NCI-H69 (cell line): ENCODE measurements at regions not wholly inside any gene's neighbourhood (a gene's known extent, or its start where the extent isn't known, plus 50 kb on each side); places are given as distances from the start of the nearest gene placed in this dataset.

Source experiments
- DNase-seq: peaks from one replicate; lab custom pipeline; 2025; lab: John Stamatoyannopoulos, UW

GRCh38 chr4:180116840-180117239, 2126.4 kb upstream of the TENM3 start:
- DNase-seq = peak; percentile 8

DNA sequence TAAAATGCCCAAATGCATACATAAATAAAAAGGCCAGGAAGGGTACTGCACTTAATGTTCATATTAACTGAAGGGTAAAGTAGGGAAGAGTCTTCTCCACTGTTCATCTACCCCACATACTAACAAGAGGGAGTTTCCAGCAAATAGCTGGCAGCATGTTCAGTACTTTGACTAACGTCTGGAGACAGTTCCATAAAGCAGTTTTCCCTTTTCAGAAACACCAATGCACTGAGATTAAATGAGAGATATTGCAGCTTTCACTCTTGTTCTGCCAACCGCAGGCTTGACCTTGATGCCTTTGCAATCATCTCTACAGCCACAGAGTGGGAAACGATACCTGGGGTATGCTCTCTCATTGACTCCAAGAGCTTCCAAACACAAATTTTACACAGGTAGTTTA, 2123.1 kb upstream of the TENM3 start:
- DNase-seq = peak; percentile 31

GRCh38 chr4:180134091-180134866, 2108.9 kb upstream of the TENM3 start:
- peak; percentile 80 for DNase-seq

- no peak for DNase-seq
These were observed 2101.5 kb upstream of the TENM3 start for GRCh38 chr4:180141734-180142133.

DNA sequence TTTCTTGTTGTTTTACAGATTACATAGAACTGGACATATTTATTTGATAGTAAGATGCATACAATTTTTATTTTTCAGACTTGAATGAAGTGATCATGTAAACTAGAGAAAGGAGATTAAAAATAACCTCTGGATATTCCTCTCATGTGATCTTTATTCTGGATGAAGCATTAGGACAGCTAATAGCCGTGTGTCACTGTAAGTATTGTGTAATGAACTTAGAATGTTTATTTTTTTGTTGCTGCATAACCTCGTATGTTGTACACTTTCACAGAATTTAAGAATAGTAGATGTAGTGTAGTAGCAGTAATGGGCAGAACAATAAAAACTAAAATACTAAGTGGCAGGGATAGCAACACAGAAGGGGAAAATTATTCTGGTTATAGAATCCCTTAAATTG, 2094.5 kb upstream of the TENM3 start:
- DNase-seq = no peak

GRCh38 chr4:180150818-180151217, 2092.4 kb upstream of the TENM3 start:
- peak; percentile 38 for DNase-seq

- DNase-seq = no peak
These were observed 2090.4 kb upstream of the TENM3 start for GRCh38 chr4:180152831-180153230.

- no peak for DNase-seq
These were observed 2089.6 kb upstream of the TENM3 start for GRCh38 chr4:180153587-180153986.

- no peak for DNase-seq
These were observed 2086.5 kb upstream of the TENM3 start for GRCh38 chr4:180156684-180157083.

- DNase-seq = peak; percentile 76
These were observed 2082.8 kb upstream of the TENM3 start for GRCh38 chr4:180160195-180160983.

GRCh38 chr4:180164799-180165198, 2078.4 kb upstream of the TENM3 start:
- peak; percentile 85 for DNase-seq

GRCh38 chr4:180169394-180169793, 2073.8 kb upstream of the TENM3 start:
- peak; percentile 37 for DNase-seq

GRCh38 chr4:180169966-180170365, 2073.2 kb upstream of the TENM3 start:
- DNase-seq = no peak

- no peak for DNase-seq
These were observed 2064.1 kb upstream of the TENM3 start for GRCh38 chr4:180179146-180179545.

DNA sequence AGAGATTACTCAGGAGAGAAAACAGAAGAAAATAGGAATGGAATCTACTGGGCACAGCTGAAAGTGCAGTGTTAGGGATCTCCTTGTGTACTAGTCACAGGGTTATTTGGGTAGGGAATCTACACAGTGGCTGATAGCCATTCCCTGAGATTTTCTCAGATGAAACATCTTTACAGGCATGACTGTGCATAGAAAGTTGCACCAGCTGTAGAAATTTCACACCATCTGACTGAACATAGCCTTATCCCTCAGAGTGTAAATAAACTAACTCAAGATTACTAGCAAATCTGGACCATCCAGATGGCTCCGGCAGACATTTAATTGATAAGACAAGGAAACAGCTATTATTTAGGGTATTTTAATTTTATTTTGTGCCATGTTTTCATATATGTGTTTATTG, 2053.5 kb upstream of the TENM3 start:
- no peak for DNase-seq

GRCh38 chr4:180190382-180190781, 2052.8 kb upstream of the TENM3 start:
- DNase-seq = no peak

DNA sequence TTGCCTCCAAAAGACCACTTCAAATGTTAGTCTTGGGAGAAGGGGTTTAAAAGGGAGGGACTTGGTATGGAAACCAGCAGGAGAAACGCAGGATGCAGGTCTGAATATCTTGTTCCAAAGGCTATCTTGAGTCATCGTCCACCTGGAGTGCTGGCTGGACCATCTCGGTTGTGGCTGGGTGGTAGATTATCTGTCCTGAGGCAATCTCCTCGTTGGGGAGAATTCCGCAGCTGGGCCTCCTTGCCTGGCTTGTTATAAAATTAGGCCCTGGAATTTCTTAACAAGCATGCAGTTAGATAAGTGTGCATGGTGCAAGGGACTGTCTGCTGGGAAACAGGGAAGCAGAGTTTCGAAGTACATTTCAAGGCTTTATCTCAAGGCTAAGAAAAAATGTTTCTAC, 2045.7 kb upstream of the TENM3 start:
- peak; percentile 10 for DNase-seq

DNA sequence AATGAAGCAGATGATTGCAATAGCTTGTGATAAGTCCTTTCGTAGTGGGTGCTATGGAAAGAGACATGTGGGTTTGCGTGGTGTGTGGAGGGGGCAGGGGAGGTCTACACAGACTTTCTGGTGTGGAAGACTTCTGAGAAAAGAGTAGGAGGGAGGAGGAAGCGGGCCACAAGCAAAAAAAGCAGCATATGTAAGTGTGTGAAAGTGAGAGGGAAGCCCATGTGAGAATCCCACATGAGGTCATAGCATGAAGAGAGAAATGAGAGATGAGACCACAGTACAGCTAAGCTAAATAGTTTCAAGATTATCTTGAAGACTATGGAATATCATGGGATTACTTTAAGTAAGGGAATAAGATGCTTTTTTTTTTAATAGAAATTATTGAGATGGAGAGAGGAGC, 2039.9 kb upstream of the TENM3 start:
- DNase-seq = no peak

- no peak for DNase-seq
These were observed 2037.9 kb upstream of the TENM3 start for GRCh38 chr4:180205276-180205675.

GRCh38 chr4:180207921-180208320, 2035.3 kb upstream of the TENM3 start:
- DNase-seq = peak; percentile 10

GRCh38 chr4:180217070-180217469, 2026.1 kb upstream of the TENM3 start:
- DNase-seq = no peak

DNA sequence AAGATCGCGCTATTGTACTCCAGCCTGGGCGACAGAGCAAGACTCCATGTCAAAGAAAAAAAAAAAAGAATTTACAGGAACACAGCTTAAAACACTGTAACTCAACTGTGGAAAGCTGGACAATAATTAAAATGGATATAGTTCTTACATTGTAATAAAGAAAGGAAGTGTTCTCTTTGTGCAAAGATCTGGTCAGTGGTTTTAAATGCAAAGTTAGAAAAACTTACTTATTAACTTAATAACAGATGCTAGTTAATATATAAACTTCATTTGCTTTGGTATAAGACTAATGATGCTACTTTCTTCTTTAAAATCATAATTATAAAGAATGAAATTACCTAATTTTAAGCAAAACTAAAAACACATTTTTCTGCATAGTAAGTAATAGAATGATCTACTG, 2024.1 kb upstream of the TENM3 start:
- no peak for DNase-seq

DNA sequence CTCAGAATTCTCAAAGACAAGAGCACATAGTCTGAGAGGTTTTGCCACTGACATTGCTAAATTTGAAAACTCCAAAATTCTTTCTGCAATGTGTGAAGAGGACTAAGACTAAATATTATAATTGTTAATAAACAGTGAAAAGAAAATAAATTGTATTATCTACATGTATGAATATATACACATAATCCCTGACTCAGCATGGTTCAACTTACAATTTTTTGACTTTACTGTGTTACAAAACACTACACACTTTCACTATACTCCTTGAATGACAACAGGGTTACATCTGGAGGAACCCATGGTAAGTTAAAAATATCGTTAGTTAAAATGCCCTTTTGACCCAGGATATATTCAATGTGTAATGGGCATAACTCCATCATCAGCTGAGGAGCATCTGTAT, 2017.2 kb upstream of the TENM3 start:
- no peak for DNase-seq
